NB4 (cell line): ENCODE measurements at regions not wholly inside any gene's neighbourhood (a gene's known extent, or its start where the extent isn't known, plus 50 kb on each side); places are given as distances from the start of the nearest gene placed in this dataset.

Source experiments
- DNase-seq: peaks from one replicate; pipeline ENCODE4 v3.0.0; 2010; ENCODE audit warnings: low read depth
- H3K4me3 ChIP-seq: one replicate; pipeline ENCODE4 v1.5.1; 2011; ENCODE audit warnings: mild to moderate bottlenecking, low read depth, low read length, moderate library complexity
- CTCF ChIP-seq: IDR thresholded peaks from one replicate; pipeline ENCODE4 v1.5.1; 2012; ENCODE audit warnings: low read depth, low read length
- MAX ChIP-seq: IDR thresholded peaks from 2 replicates; pipeline ENCODE4 v1.6.1; 2011; ENCODE audit warnings: low read depth, low read length
- MYC ChIP-seq: IDR thresholded peaks from 2 replicates; pipeline ENCODE4 v1.6.1; 2011; ENCODE audit warnings: low read depth, low read length
- POLR2A ChIP-seq: IDR thresholded peaks from 2 replicates; pipeline ENCODE4 v1.6.1; 2011; ENCODE audit warnings: mild to moderate bottlenecking; ENCODE audit not compliant: insufficient read length; ENCODE audit errors: extremely low read depth

- H3K4me3 ChIP-seq = no peak overlapping the region
- DNase-seq = no peak
- TF ChIP-seq POLR2A (no peak), CTCF (no peak), MYC (no peak), MAX (no peak)
These were observed 67.0 kb upstream of the SDK1 start for GRCh38 chr7:3234051-3234450.

- no peak for TF ChIP-seq MAX
- no peak for DNase-seq
- H3K4me3 ChIP-seq = no peak overlapping the region
These were observed 66.2 kb upstream of the SDK1 start for GRCh38 chr7:3234851-3235250.

- no peak for DNase-seq
- TF ChIP-seq CTCF = no peak
- TF ChIP-seq POLR2A = no peak
- no peak for TF ChIP-seq MYC
- no peak for TF ChIP-seq MAX
- no peak overlapping the region for H3K4me3 ChIP-seq
These were observed 65.7 kb upstream of the SDK1 start for GRCh38 chr7:3235322-3235721.

- no peak overlapping the region for H3K4me3 ChIP-seq
- no peak for TF ChIP-seq POLR2A
- TF ChIP-seq MAX = no peak
- no peak for TF ChIP-seq CTCF
- TF ChIP-seq MYC = no peak
- DNase-seq = no peak
These were observed 64.8 kb upstream of the SDK1 start for GRCh38 chr7:3236268-3236667.

GRCh38 chr7:3238525-3239210 is 62.4 kb upstream of the SDK1 start:
- TF ChIP-seq POLR2A = no peak
- TF ChIP-seq CTCF = no peak
- TF ChIP-seq MAX = no peak
- no peak for TF ChIP-seq MYC
- H3K4me3 ChIP-seq = no peak overlapping the region
- DNase-seq = no peak

- TF ChIP-seq MAX (no peak), CTCF (no peak), POLR2A (no peak)
- H3K4me3 ChIP-seq = no peak overlapping the region
- no peak for DNase-seq
These were observed 61.8 kb upstream of the SDK1 start for GRCh38 chr7:3239291-3239691.
